HCT116 (cell line): ENCODE measurements at regions not wholly inside any gene's neighbourhood (a gene's known extent, or its start where the extent isn't known, plus 50 kb on each side); places are given as distances from the start of the nearest gene placed in this dataset.

Experiments used
- CEBPB ChIP-seq: IDR thresholded peaks from 2 replicates; pipeline ENCODE4 v1.6.1; 2012; ENCODE audit warnings: low read depth
- EZH2 ChIP-seq: fragments of 200-600 bp; sonication (generic); IDR thresholded peaks from 2 replicates; pipeline ENCODE4 v1.6.1; 2017; ENCODE audit warnings: antibody characterized with exemption, mixed run types
- POLR2A ChIP-seq: IDR thresholded peaks from 2 replicates; pipeline ENCODE4 v1.7.0; 2011; ENCODE audit warnings: borderline replicate concordance; ENCODE audit not compliant: insufficient read depth, insufficient read length; ENCODE audit errors: extremely low read depth
- SIN3A ChIP-seq: IDR thresholded peaks from 2 replicates; pipeline ENCODE4 v1.6.1; 2012; ENCODE audit warnings: low read depth
- ZBTB33 ChIP-seq: IDR thresholded peaks from 2 replicates; pipeline ENCODE4 v1.6.1; 2011; ENCODE audit warnings: mild to moderate bottlenecking, low read length, moderate library complexity; ENCODE audit not compliant: insufficient replicate concordance; ENCODE audit errors: extremely low read depth
- TF ChIP-seq, protein P1 (sequence below), 3 experiments: fragments of 200-600 bp in 1 of 3; sonication (generic) in 1 of 3; IDR thresholded peaks in 2 of 3; conservative IDR thresholded peaks in 1 of 3; 2 replicates each; pipeline ENCODE4 v1.5.1; 2012 to 2017; ENCODE audit warnings: low read depth in 2 of 3, low read length in 2 of 3, antibody characterized with exemption in 1 of 3, borderline replicate concordance in 1 of 3, control low read depth in 1 of 3, mild to moderate bottlenecking in 1 of 3, mixed read lengths in 1 of 3, mixed run types in 1 of 3, moderate library complexity in 1 of 3; ENCODE audit not compliant: insufficient read depth in 1 of 3

DNA sequence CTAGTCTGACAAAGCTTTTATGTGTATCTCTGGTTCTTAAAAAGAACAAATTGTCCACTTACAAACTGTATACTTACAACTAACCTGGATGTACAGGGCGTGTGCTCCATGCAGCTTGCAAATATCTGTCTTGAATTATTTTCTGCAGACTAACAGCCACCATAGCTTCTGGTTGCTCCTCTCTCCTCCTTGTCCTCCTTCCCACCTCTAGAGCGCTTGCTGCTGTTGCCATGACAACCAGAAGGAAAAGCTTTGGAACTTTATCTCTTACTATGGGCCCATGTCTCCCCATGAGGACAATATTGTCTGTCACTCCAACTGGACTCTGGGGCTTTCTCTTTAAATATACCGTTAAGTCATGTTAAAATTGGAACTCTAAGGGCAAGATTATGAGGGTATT lies 71.5 kb upstream of the DHX40 start:
- TF ChIP-seq ZBTB33 (no peak), SIN3A (no peak), CEBPB (no peak), POLR2A (no peak), EZH2 (no peak)
- TF ChIP-seq, protein P1, sequence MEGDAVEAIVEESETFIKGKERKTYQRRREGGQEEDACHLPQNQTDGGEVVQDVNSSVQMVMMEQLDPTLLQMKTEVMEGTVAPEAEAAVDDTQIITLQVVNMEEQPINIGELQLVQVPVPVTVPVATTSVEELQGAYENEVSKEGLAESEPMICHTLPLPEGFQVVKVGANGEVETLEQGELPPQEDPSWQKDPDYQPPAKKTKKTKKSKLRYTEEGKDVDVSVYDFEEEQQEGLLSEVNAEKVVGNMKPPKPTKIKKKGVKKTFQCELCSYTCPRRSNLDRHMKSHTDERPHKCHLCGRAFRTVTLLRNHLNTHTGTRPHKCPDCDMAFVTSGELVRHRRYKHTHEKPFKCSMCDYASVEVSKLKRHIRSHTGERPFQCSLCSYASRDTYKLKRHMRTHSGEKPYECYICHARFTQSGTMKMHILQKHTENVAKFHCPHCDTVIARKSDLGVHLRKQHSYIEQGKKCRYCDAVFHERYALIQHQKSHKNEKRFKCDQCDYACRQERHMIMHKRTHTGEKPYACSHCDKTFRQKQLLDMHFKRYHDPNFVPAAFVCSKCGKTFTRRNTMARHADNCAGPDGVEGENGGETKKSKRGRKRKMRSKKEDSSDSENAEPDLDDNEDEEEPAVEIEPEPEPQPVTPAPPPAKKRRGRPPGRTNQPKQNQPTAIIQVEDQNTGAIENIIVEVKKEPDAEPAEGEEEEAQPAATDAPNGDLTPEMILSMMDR (IDR thresholded peaks at IDR 0.05 in 2 of 3, conservative IDR thresholded peaks at IDR 0.05 in 1 of 3; ENCODE audit: borderline replicate concordance in 1 of 3, insufficient read depth in 1 of 3, low read depth in 2 of 3, low read length in 2 of 3) = no peak
